ENCODE measurements at regions not wholly inside any gene's neighbourhood (a gene's known extent, or its start where the extent isn't known, plus 50 kb on each side); places are given as distances from the start of the nearest gene placed in this dataset.

- CTCF ChIA-PET = no interaction called here
Observed at GRCh38 chr12:93156086-93156716, 221.5 kb upstream of the NUDT4 start.

More at GRCh38 chr12:93156086-93156716, 221.5 kb upstream of the NUDT4 start:
- Histone ChIP-seq H4K91ac (ENCODE audit: insufficient read depth, low read depth, low read length) (no peak overlapping the region), H3K27me3 (ENCODE audit: control insufficient read depth, insufficient read depth, low read length) (no peaks in the 10 kb centered on the region), H3K4me1 (ENCODE audit: control insufficient read depth, insufficient read depth, low read length) (no peaks in the 10 kb centered on the region), H3K9ac (ENCODE audit: low read depth, low read length) (no peak overlapping the region), H3K18ac (ENCODE audit: low read depth, low read length) (no peak overlapping the region), H2BK20ac (ENCODE audit: low read depth, low read length) (no peak overlapping the region), H4K5ac (ENCODE audit: low read depth, low read length) (no peak overlapping the region), H3K56ac (ENCODE audit: extremely low read depth, insufficient read depth, low read length) (no peak overlapping the region), H3K9me1 (ENCODE audit: insufficient read depth, low read length) (no peaks in the 10 kb centered on the region; the same call in 1 of the 2 replicates), H2AK9ac (replicated peaks; ENCODE audit: low read depth, low read length, poor library complexity) (no peak overlapping the region), H3K4ac (ENCODE audit: low read depth, low read length) (no peak overlapping the region), H2BK15ac (ENCODE audit: low read depth, low read length) (no peak overlapping the region), H3K9me3 (ENCODE audit: control insufficient read depth, insufficient read depth, low read length) (0 out of 2 replicates have a peak, but pooled peaks cover 3% of the 10 kb centered on the region), H3K27ac (ENCODE audit: insufficient read depth, low read length) (no peak overlapping the region), H3K4me3 (ENCODE audit: insufficient read depth, low read depth, low read length) (no peak overlapping the region), H3K36me3 (ENCODE audit: control insufficient read depth, insufficient read depth, low read length) (no peaks in the 10 kb centered on the region), H2AFZ (replicated peaks; ENCODE audit: low read length, poor library complexity) (no peak overlapping the region), H3K14ac (replicated peaks; ENCODE audit: low read depth, low read length) (no peak overlapping the region), H3K23ac (ENCODE audit: low read depth, low read length) (no peak overlapping the region), H3K79me1 (ENCODE audit: low read depth in 1 of 2, low read length in 2 of 2) (no peaks in the 10 kb centered on the region), H2AK5ac (ENCODE audit: low read depth, low read length) (no peak overlapping the region), H4K8ac (ENCODE audit: low read depth in 2 of 2, low read length in 2 of 2) (no peak overlapping the region), H3K4me2 (ENCODE audit: low read depth, low read length) (no peak overlapping the region), H2BK120ac (ENCODE audit: low read depth, low read length) (no peak overlapping the region), H2BK5ac (ENCODE audit: low read depth, low read length, poor library complexity, severe bottlenecking) (no peak overlapping the region), H4K20me1 (ENCODE audit: insufficient read depth, low read length) (no peaks in the 10 kb centered on the region)
- intact Hi-C loops (cut with micrococcal nuclease) = no loop called here
- in situ Hi-C loops (cut with MboI; ENCODE audit: low sequenced_read_pairs) = no loop called here
- BruUV-seq (replicated peaks) = no TSS peak
- no peak for ATAC-seq (ENCODE audit: low read depth)
- TF ChIP-seq RCOR1 (IDR thresholded peaks at IDR 0.05; ENCODE audit: insufficient replicate concordance, low read length) (no peak), NFE2L2 (IDR thresholded peaks at IDR 0.05; ENCODE audit: low read depth, low read length) (no peak)
- dilution Hi-C loops (cut with HindIII; ENCODE audit: low sequenced_read_pairs, unreplicated experiment) = no loop called here
- WGBS, 2 experiments (ENCODE audit: extremely low coverage in 2 of 2, insufficient read length in 1 of 2) = no CpG with 5 or more reads among the region's 7 CpGs
- POLR2A ChIA-PET (ENCODE audit: unreplicated experiment) = no interaction called here
- DNase-seq = no peak

Measured in IMR-90 (cell line).